GM21717 (cell line): ENCODE measurements at regions not wholly inside any gene's neighbourhood (a gene's known extent, or its start where the extent isn't known, plus 50 kb on each side); places are given as distances from the start of the nearest gene placed in this dataset.

Source experiments
- ATAC-seq: cut with Tn5 transposase; IDR thresholded peaks from one replicate; pipeline ENCODE4 v1.9.1; 2021; ENCODE audit warnings: mild to moderate bottlenecking, moderate library complexity; ENCODE audit not compliant: unreplicated experiment

GRCh38 chr5:30764704-30765103 is 428.8 kb upstream of the CDH6 start:
- no peak for ATAC-seq

- ATAC-seq, result no peak
Observed at GRCh38 chr5:30759731-30760130, 433.8 kb upstream of the CDH6 start.

- no peak for ATAC-seq
Observed at GRCh38 chr5:30752015-30752414, 441.5 kb upstream of the CDH6 start.

GRCh38 chr5:30749971-30750370 is 443.5 kb upstream of the CDH6 start:
- ATAC-seq, result no peak

- no peak for ATAC-seq
Observed at GRCh38 chr5:30747412-30747811, 446.1 kb upstream of the CDH6 start.

GRCh38 chr5:30736669-30737068 is 456.8 kb upstream of the CDH6 start:
- ATAC-seq, result no peak

GRCh38 chr5:30734118-30734517 is 459.4 kb upstream of the CDH6 start:
- ATAC-seq, result no peak

- no peak for ATAC-seq
Observed at GRCh38 chr5:30725073-30725472, 468.4 kb upstream of the CDH6 start.

- ATAC-seq, result no peak
Observed at GRCh38 chr5:30698217-30698616, 495.3 kb upstream of the CDH6 start.

GRCh38 chr5:30693326-30693725 is 500.2 kb upstream of the CDH6 start:
- no peak for ATAC-seq

- ATAC-seq, result no peak
Observed at GRCh38 chr5:30690931-30691330, 502.6 kb upstream of the CDH6 start.

GRCh38 chr5:30687461-30687860 is 506.0 kb upstream of the CDH6 start:
- no peak for ATAC-seq

- ATAC-seq, result no peak
Observed at GRCh38 chr5:30686530-30686929, 507.0 kb upstream of the CDH6 start.

GRCh38 chr5:30676223-30676840 is 517.2 kb upstream of the CDH6 start:
- no peak for ATAC-seq

GRCh38 chr5:30667293-30667692 is 526.2 kb upstream of the CDH6 start:
- no peak for ATAC-seq

- no peak for ATAC-seq
Observed at GRCh38 chr5:30663536-30663935, 530.0 kb upstream of the CDH6 start.

GRCh38 chr5:30662373-30662772 is 531.1 kb upstream of the CDH6 start:
- no peak for ATAC-seq

- no peak for ATAC-seq
Observed at GRCh38 chr5:30661730-30662129, 531.8 kb upstream of the CDH6 start.

GRCh38 chr5:30659417-30659816 is 534.1 kb upstream of the CDH6 start:
- ATAC-seq, result no peak

GRCh38 chr5:30650311-30650710 is 543.2 kb upstream of the CDH6 start:
- no peak for ATAC-seq

GRCh38 chr5:30638899-30639298 is 554.6 kb upstream of the CDH6 start:
- ATAC-seq, result no peak

- ATAC-seq, result no peak
Observed at GRCh38 chr5:30627945-30628344, 565.5 kb upstream of the CDH6 start.

GRCh38 chr5:30626557-30626956 is 566.9 kb upstream of the CDH6 start:
- no peak for ATAC-seq
